Suprapubic skin (tissue), 4 donors: ENCODE measurements at regions not wholly inside any gene's neighbourhood (a gene's known extent, or its start where the extent isn't known, plus 50 kb on each side); places are given as distances from the start of the nearest gene placed in this dataset.

Experiments
- CTCF ChIP-seq, 2 donors: fragments of 200-600 bp in 1 of 2; fragments of 450-650 bp in 1 of 2; sonication (generic) in 1 of 2; IDR thresholded peaks; one replicate each; pipeline ENCODE4 v1.5.1; 2016 to 2019; ENCODE audit warnings: antibody characterized with exemption in 2 of 2, mild to moderate bottlenecking in 1 of 2, moderate library complexity in 1 of 2
- EP300 ChIP-seq: sonication (generic); formaldehyde crosslinking; IDR thresholded peaks from one replicate; pipeline ENCODE4 v1.6.1; 2017; ENCODE audit warnings: antibody characterized with exemption
- POLR2A ChIP-seq, 2 donors: fragments of 450-650 bp; IDR thresholded peaks; one replicate each; pipeline ENCODE4 v1.6.1; 2017; ENCODE audit warnings: antibody characterized with exemption in 2 of 2, mild to moderate bottlenecking in 2 of 2, moderate library complexity in 2 of 2
- POLR2AphosphoS5 ChIP-seq, 3 donors: sonication (generic); formaldehyde crosslinking; IDR thresholded peaks; one replicate each; pipeline ENCODE4 v1.6.1; 2017; ENCODE audit warnings: antibody characterized with exemption in 3 of 3

GRCh38 chr16:86828202-86828601 is 249.9 kb downstream of the FOXL1 start:
- TF ChIP-seq POLR2A (IDR thresholded peaks at IDR 0.05): no peak
- TF ChIP-seq CTCF (IDR thresholded peaks at IDR 0.05): no peak
- TF ChIP-seq EP300: no peak
- TF ChIP-seq POLR2AphosphoS5 (IDR thresholded peaks at IDR 0.05): no peak
